A549 (cell line): ENCODE measurements at regions not wholly inside any gene's neighbourhood (a gene's known extent, or its start where the extent isn't known, plus 50 kb on each side); places are given as distances from the start of the nearest gene placed in this dataset.

Source experiments
- ATAC-seq, 2 experiments: fragments of 200-7000 bp in 1 of 2; fragments of >200 bp in 1 of 2; cut with Nextera tagmentation in 1 of 2; cut with Tn5 transposase in 1 of 2; 3 replicates each; pipeline versions ENCODE4 v1.8.0 to v1.9.1; 2018 to 2020; ENCODE audit warnings: mild to moderate bottlenecking in 1 of 2, moderate library complexity in 1 of 2
- CTCF ChIA-PET: fragments of 300-600 bp; sonication (Branson Sonifier 250); formaldehyde crosslinking; extraction: SDS; loops from one replicate; lab custom pipeline; 2021; ENCODE audit warnings: antibody characterized with exemption, inconsistent platforms; lab: Yijun Ruan, JAX
- POLR2A ChIA-PET: fragments of 350-600 bp; formaldehyde crosslinking; extraction: SDS; loops from one replicate; lab custom pipeline; 2021; ENCODE audit warnings: antibody characterized with exemption, inconsistent platforms; lab: Yijun Ruan, JAX
- DNase-seq, 2 experiments: peaks; one replicate each; pipeline versions ENCODE4 v3.0.0 to v3.0.0-alpha.2; 2011 to 2016; ENCODE audit warnings: low read depth in 1 of 2, low spot score in 1 of 2
- FAIRE-seq: peaks from 2 replicates; lab custom pipeline; 2011; peaks lifted over from hg19 to GRCh38; lab: Jason Lieb, UNC
- H3K27ac ChIP-seq, 2 experiments: fragments of >200 bp; sonication (Bioruptor Twin); formaldehyde crosslinking; 3 replicates each; pipeline ENCODE4 v1.5.1; 2016 to 2017
- H3K4me1 ChIP-seq: fragments of >200 bp; sonication (Bioruptor Twin); formaldehyde crosslinking; 3 replicates; pipeline ENCODE4 v1.6.1; 2016
- H3K4me2 ChIP-seq: fragments of >200 bp; sonication (Bioruptor Twin); formaldehyde crosslinking; 3 replicates; pipeline ENCODE4 v1.6.1; 2016
- H3K4me3 ChIP-seq: fragments of >200 bp; sonication (Bioruptor Twin); formaldehyde crosslinking; 3 replicates; pipeline ENCODE4 v1.5.1; 2016
- H3K9me3 ChIP-seq: fragments of >200 bp; sonication (Bioruptor Twin); formaldehyde crosslinking; 3 replicates; pipeline ENCODE4 v1.6.1; 2016
- ATOH8 ChIP-seq: fragments of 250-450 bp; sonication (Bioruptor Pico); IDR thresholded peaks from 2 replicates; pipeline ENCODE4 v1.5.0; 2020; ENCODE audit warnings: low read depth, mild to moderate bottlenecking, moderate library complexity
- CHD4 ChIP-seq: fragments of 200-600 bp; sonication (generic); IDR thresholded peaks from 2 replicates; pipeline ENCODE4 v1.6.1; 2016; ENCODE audit warnings: antibody characterized with exemption, mild to moderate bottlenecking, borderline replicate concordance
- CTCF ChIP-seq: fragments of >200 bp; sonication (Bioruptor Twin); formaldehyde crosslinking; IDR thresholded peaks from 3 replicates; pipeline ENCODE4 v1.5.1; 2016
- E2F6 ChIP-seq: IDR thresholded peaks from 2 replicates; pipeline ENCODE4 v1.6.1; 2012; ENCODE audit warnings: low read depth, borderline replicate concordance
- EHF ChIP-seq: fragments of 250-450 bp; sonication (Bioruptor Pico); IDR thresholded peaks from 2 replicates; pipeline ENCODE4 v1.5.0; 2020; ENCODE audit warnings: mild to moderate bottlenecking
- EP300 ChIP-seq, 2 experiments: fragments of >200 bp; sonication (Bioruptor Twin); formaldehyde crosslinking; IDR thresholded peaks; 2 replicates in 1 of 2; 3 replicates in 1 of 2; pipeline ENCODE4 v1.6.1; 2016 to 2017
- FOSB ChIP-seq: fragments of 250-450 bp; sonication (Bioruptor Pico); IDR thresholded peaks from 2 replicates; pipeline ENCODE4 v1.5.0; 2020; ENCODE audit warnings: mild to moderate bottlenecking, moderate library complexity
- FOSL2 ChIP-seq, 2 experiments: fragments of 450-650 bp in 1 of 2; fragments of >200 bp in 1 of 2; sonication (Bioruptor Twin) in 1 of 2; formaldehyde crosslinking; IDR thresholded peaks; 2 replicates each; pipeline versions ENCODE4 v1.5.0 to v1.6.1; 2016 to 2020; ENCODE audit warnings: mild to moderate bottlenecking in 1 of 2, moderate library complexity in 1 of 2
- HES2 ChIP-seq: fragments of >200 bp; sonication (Bioruptor Twin); formaldehyde crosslinking; IDR thresholded peaks from 2 replicates; pipeline ENCODE4 v1.6.1; 2016
- HEYL ChIP-seq: fragments of 250-450 bp; sonication (Bioruptor Pico); IDR thresholded peaks from 2 replicates; pipeline ENCODE4 v1.8.0; 2021; ENCODE audit warnings: mild to moderate bottlenecking, moderate library complexity
- HMGXB4 ChIP-seq: fragments of 250-450 bp; sonication (Bioruptor Pico); IDR thresholded peaks from 2 replicates; pipeline ENCODE4 v1.5.0; 2021; ENCODE audit warnings: mild to moderate bottlenecking, moderate library complexity, borderline replicate concordance
- HOXB13 ChIP-seq: fragments of 250-450 bp; sonication (Bioruptor Pico); IDR thresholded peaks from 2 replicates; pipeline ENCODE4 v1.5.0; 2020; ENCODE audit warnings: low read depth, mild to moderate bottlenecking, moderate library complexity
- JUN ChIP-seq, 2 experiments: fragments of >200 bp; sonication (Bioruptor Twin); formaldehyde crosslinking; IDR thresholded peaks; 2 replicates in 1 of 2; 3 replicates in 1 of 2; pipeline ENCODE4 v1.6.1; 2016 to 2017
- MYC ChIP-seq: IDR thresholded peaks from 2 replicates; pipeline ENCODE4 v1.6.1; 2012; ENCODE audit warnings: mild to moderate bottlenecking, inconsistent platforms, low read length, improper control_type of control experiment, borderline replicate concordance
- PHF8 ChIP-seq: fragments of 200-600 bp; sonication (generic); IDR thresholded peaks from 2 replicates; pipeline ENCODE4 v1.6.1; 2016; ENCODE audit warnings: low read depth, mild to moderate bottlenecking, antibody characterized with exemption, moderate library complexity, borderline replicate concordance
- POLR2AphosphoS2 ChIP-seq: conservative IDR thresholded peaks from 2 replicates; pipeline ENCODE4 v1.6.1; 2012; ENCODE audit warnings: low read length, improper control_type of control experiment, inconsistent platforms
- RAD21 ChIP-seq, 2 experiments: fragments of >200 bp in 1 of 2; sonication (Bioruptor Twin) in 1 of 2; formaldehyde crosslinking in 1 of 2; IDR thresholded peaks in 1 of 2; conservative IDR thresholded peaks in 1 of 2; 2 replicates in 1 of 2; 3 replicates in 1 of 2; pipeline ENCODE4 v1.6.1; 2012 to 2018; ENCODE audit warnings: inconsistent platforms in 1 of 2
- REST ChIP-seq: fragments of 200-600 bp; sonication (generic); IDR thresholded peaks from 2 replicates; pipeline ENCODE4 v1.6.1; 2016; ENCODE audit warnings: antibody characterized with exemption, mild to moderate bottlenecking, moderate library complexity
- RNF2 ChIP-seq: fragments of 200-600 bp; sonication (generic); IDR thresholded peaks from 2 replicates; pipeline ENCODE4 v1.6.1; 2016; ENCODE audit warnings: low read depth, mild to moderate bottlenecking, antibody characterized with exemption, moderate library complexity, borderline replicate concordance
- SMC3 ChIP-seq: fragments of >200 bp; sonication (Bioruptor Twin); formaldehyde crosslinking; IDR thresholded peaks from 3 replicates; pipeline ENCODE4 v1.6.1; 2018; ENCODE audit warnings: inconsistent platforms
- SREBF2 ChIP-seq: fragments of 450-650 bp; IDR thresholded peaks from 2 replicates; pipeline ENCODE4 v1.6.1; 2014; ENCODE audit warnings: mild to moderate bottlenecking, moderate library complexity
- USF2 ChIP-seq: fragments of 450-650 bp; IDR thresholded peaks from 2 replicates; pipeline ENCODE4 v1.6.1; 2014; ENCODE audit warnings: antibody characterized with exemption
- ZC3H11A ChIP-seq: fragments of 450-650 bp; IDR thresholded peaks from 2 replicates; pipeline ENCODE4 v1.6.1; 2014; ENCODE audit warnings: antibody characterized with exemption, mild to moderate bottlenecking
- WGBS: methylation state at CpG from one replicate; pipeline ENCODE4 v1.1.6; 2017; ENCODE audit errors: missing lambda C conversion rate; 5-methylcytosine and 5-hydroxymethylcytosine counted together

GRCh38 chr3:144777906-144778305 lies 806.3 kb downstream of the DIPK2A start:
- CTCF ChIA-PET = no interaction called here
- ATAC-seq = no peak
- H3K4me2 ChIP-seq = no peak overlapping the region
- TF ChIP-seq CTCF = no peak
- no peak for TF ChIP-seq HEYL (CRISPR knock-in tag)
- TF ChIP-seq RAD21 (conservative IDR thresholded peaks at IDR 0.05 in 1 of 2, IDR thresholded peaks at IDR 0.05 in 1 of 2) = no peak
- TF ChIP-seq HMGXB4 (CRISPR knock-in tag) = no peak
- no peak for TF ChIP-seq PHF8
- TF ChIP-seq FOSL2 (IDR thresholded peaks at IDR 0.05) = no peak
- TF ChIP-seq FOSL2 (CRISPR knock-in tag; IDR thresholded peaks at IDR 0.05) = no peak
- TF ChIP-seq JUN (IDR thresholded peaks at IDR 0.05) = no peak
- no peak for TF ChIP-seq POLR2AphosphoS2
- TF ChIP-seq FOSB (CRISPR knock-in tag) = no peak
- no peak for TF ChIP-seq ZC3H11A
- TF ChIP-seq MYC = no peak
- no peak for TF ChIP-seq HES2
- TF ChIP-seq EP300 (IDR thresholded peaks at IDR 0.05) = no peak
- TF ChIP-seq USF2 = no peak
- TF ChIP-seq EHF (CRISPR knock-in tag) = no peak
- no peak for TF ChIP-seq HOXB13 (CRISPR knock-in tag)
- TF ChIP-seq, all 56 proteins: peak for 0
- DNase-seq (no peak), FAIRE-seq (no peak)
- POLR2A ChIA-PET = no interaction called here
- Histone ChIP-seq H3K4me1 (no peaks in the 10 kb centered on the region), H3K9me3 (no peaks in the 10 kb centered on the region), H3K27ac (no peak overlapping the region), H3K4me3 (no peak overlapping the region)
- 17% methylated on average over 2 of the region's 2 CpGs for WGBS

GRCh38 chr3:144791034-144791433 lies 819.4 kb downstream of the DIPK2A start:
- WGBS = 11% methylated on average over 7 of the region's 10 CpGs
- H3K4me3 ChIP-seq = no peak overlapping the region
- CTCF ChIA-PET = no interaction called here
- H3K27ac ChIP-seq = no peak overlapping the region
- no peak overlapping the region for H3K4me2 ChIP-seq
- no peak for FAIRE-seq
- no peak for DNase-seq
- no peaks in the 10 kb centered on the region for H3K4me1 ChIP-seq
- no peak for ATAC-seq
- 0 out of 3 replicates have a peak, but pooled peaks cover 2% of the 10 kb centered on the region for H3K9me3 ChIP-seq
- POLR2A ChIA-PET = no interaction called here
- TF ChIP-seq RAD21 (conservative IDR thresholded peaks at IDR 0.05 in 1 of 2, IDR thresholded peaks at IDR 0.05 in 1 of 2) (no peak), SREBF2 (no peak), REST (no peak), RNF2 (no peak), ATOH8 (CRISPR knock-in tag) (no peak), E2F6 (no peak), POLR2AphosphoS2 (no peak), CHD4 (no peak), USF2 (no peak), SMC3 (no peak)
